ENCODE measurements at regions not wholly inside any gene's neighbourhood (a gene's known extent, or its start where the extent isn't known, plus 50 kb on each side); places are given as distances from the start of the nearest gene placed in this dataset.
"Not testable (repeated sequence)": the region's sequence is repeated elsewhere in the genome, so short reads cannot be mapped to it uniquely, and the experiment has no call there.

DNA sequence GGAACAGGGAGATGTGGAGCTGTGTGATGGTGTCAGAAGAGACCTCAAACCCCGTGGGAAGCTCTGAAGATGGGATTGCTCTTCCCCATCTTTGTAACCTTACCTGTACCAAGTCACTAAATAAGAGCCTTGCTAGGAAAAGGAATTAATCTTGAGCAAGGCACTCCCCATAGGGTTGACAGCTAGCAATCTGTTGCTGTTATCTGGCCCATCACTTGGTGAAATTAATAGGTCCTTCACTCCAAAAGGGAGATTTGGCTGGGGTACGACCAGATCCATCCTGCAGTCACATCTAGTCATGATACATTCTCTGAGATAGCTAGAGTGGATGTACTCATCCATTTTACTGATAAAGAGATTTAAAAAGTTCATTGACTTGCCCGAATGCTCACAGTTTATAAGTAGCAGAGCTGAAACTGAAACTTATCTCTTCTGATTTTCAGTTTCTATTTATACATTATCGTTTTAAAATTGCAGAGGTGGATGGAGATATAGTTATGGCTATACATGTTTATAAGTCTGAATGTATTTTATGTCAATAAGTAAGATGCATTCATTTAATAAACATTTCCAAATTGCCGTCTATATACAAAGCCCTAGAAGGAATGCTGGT lies 299.1 kb upstream of the MCTP2 start:
- DNase-seq = no peak

DNA sequence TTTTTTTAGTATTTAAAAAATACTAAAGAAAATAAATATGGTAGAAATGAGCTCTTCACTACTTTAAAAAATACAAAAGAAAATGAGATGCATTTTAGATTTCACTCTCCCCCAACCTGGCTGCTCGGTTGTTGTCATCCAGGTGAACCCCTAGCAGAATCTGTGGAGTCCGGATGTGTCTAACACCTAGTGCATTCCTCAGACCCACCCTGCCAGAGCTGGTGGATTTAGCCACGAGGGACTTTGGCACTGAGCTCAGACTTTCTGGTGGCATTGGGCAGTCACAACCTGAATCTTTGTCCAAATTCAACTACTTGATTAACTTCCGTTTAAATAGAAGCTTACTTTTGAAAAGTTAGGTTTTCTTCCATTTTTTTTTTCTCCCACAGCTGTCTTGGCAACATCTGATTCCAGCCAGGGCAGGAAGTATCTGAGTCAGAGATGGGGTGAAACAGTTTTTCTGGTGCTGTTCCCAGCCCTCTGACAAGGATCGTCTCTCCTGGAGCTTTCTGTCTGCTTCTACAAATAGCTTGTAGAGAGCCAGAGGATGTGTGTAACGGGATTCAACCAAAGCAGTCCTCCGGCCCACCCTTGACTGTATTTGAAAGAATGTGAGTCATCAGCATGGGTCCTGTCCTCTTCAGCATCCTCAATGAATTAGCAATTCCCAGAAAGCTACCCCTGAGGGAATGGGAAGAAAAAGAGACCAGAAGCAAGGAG lies 301.8 kb upstream of the MCTP2 start:
- no peak for DNase-seq

DNA sequence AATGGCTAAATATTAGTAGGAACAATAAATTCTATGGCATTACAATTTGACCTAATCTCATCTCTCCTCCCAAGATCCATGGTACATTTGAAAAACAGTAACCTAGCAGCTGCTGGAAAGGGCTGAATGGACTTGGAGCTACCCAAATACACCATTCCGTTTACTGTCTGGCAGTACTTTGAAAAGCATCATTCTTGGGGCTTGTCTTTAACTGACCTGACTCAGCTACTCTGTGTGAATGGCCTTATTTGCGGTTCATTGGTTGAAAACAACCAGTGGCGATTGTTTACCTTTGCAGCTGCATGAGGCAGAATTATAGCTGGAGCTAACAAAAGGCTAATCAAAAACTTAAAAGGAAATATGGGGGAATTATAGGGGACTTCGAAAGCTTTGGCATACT lies 311.2 kb upstream of the MCTP2 start:
- no peak for DNase-seq

DNA sequence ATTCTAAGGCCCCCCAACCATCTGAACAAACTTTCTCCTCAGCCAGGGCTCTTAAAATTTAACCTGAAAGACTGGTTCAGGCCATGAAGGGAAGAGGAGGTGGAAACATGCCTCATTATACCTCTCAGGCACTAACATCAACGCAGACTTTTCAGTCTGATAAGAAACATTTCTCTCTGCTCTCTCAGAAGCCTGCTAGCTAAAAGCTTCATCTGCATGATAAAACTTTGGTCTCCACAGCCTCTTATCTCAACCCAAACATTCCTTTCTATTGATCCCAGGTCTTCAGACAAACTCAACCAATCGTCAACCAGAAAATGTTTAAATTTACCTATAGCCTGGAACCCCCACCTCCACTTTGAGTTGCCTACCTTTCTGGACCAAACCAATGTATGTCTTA lies 312.6 kb upstream of the MCTP2 start:
- not testable (repeated sequence) for DNase-seq

DNA sequence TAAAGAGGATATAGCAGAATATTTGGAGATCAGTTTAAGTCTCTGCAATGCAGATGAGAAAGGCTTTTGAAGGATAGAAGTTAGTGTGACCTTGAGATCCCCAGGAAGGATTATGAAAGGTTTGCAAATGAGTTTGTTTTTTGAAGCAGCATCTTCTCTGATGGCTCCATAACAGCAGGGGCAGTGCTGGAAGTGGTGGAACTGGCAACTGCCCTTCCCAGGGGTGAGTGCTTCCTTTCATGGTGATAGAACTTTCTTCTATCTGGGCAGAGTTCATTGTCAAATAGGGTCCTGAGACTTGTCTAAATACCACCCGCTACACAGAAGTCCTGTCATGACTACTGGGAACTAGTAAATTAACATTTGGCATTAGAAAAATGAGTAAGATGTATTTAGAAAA lies 314.2 kb upstream of the MCTP2 start:
- DNase-seq = no peak

DNA sequence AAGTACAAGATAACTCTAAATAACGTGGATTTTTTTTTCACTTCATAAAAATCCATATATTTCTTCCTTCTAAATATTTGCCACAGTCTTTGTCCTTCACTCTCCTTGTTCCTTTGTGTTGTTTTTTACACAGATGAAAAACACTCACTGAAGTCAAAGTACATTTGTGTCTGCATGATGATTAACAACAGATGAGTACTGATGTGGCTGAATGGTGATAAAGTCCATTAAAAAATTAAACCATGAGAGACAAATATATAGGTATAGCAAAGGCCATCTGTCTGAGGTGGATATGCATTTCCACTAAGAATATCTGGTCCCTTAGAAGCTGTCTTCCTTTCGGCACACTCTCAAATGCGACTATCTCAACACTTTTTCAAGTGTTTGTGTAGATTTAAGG lies 317.5 kb upstream of the MCTP2 start:
- no peak for DNase-seq

DNA sequence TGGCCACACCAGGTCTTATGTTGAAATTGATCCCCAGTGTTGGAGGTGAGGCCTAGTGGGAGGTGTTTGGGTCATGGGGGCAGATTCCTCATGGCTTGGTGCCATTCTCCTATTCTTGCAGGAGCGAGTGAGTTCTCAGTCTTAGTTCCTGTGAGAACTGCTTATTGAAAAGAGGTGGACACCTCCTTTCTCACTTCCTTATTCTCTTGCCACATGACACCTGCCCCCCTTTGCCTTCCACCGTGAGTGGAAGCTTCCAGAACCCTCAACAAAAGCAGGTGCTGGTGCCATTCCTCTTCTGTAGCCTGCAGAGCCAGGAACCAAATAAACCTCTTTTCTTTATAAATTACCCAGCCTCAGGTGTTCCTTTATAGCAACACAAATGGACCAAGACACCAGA lies 318.1 kb upstream of the MCTP2 start:
- no peak for DNase-seq

DNA sequence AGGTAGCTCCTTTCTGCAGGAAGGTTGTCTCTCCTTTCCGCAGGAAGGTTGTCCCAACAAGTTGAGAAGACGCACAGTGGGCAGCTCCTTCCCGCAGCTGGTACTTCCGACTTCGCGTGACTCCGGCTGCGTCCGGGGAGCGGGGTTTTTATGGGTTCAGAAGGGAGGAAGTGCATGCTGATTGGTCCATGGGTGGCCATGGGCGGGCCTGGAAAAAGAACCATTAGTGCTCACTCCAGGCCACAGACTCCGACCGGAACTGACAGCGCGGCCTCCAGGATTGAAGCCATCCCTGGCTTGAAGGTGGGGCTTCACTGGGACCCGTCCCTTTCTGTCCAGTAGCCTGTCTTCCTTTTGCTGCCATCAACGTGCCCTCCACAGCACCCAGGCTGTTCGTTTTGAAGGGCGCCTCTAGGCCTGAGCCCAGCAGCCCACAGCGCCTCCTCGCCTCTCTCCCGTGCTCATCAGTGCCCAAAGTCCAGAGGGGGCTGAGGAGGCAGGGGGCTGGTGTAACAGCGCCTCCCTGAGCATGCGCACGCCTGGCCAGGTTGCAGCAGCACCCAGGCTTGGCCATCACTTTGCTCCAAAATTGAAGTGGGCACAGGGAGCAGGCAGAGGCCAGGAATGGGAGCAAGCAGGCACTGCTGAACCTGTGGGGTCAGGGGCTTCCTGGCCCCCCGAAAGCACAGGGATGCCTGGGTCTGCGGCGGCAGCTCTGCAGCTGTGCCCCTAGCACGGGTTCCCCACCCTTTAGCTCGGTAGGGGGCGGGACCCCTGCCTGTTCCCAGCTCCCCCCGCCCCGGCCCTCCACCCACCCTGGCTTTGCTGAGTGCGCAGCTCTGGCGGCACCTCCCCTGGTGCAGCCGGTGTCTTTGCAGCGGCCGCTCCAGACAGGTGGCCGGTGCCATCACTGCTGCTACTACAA lies 330.6 kb upstream of the MCTP2 start:
- no peak for DNase-seq

DNA sequence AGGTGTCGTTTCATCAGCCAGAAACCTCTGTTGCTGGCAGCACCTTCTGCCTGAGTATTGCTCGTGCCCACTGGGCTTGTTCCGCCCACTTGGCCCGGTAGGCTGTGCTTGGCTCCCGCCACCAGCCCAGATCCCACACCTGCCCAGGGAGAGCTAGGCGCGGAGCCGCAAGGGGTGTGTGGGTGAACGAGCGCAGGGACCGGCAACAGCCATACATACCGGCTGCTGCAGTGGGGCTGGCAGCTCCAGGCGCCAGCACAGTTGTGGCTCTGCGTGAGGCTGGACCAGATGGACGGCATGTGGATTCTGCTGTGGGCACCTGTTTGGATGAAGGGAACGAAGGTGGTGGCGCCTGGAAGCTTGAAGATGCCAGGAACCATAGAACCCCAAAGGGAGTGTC lies 331.5 kb upstream of the MCTP2 start:
- DNase-seq = no peak

DNA sequence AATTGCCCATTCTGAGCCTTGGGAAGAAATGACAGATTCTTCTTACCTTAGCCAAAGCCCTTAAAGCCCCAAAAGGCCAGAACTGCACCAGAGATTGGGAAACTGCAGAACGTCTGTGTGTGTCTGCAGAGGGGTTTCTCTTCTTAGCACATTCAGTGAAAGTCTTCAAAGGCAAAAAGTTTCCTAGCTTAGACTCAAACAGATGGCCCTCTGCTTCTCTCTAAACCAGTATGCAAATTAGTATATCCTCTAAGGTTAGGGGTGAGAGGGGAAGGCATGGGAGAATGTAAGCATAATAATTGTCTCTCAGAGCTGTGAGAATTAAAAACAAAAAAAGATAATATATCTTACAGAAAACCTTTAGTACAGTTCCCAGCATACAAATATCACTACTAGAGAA lies 334.0 kb upstream of the MCTP2 start:
- no peak for DNase-seq

DNA sequence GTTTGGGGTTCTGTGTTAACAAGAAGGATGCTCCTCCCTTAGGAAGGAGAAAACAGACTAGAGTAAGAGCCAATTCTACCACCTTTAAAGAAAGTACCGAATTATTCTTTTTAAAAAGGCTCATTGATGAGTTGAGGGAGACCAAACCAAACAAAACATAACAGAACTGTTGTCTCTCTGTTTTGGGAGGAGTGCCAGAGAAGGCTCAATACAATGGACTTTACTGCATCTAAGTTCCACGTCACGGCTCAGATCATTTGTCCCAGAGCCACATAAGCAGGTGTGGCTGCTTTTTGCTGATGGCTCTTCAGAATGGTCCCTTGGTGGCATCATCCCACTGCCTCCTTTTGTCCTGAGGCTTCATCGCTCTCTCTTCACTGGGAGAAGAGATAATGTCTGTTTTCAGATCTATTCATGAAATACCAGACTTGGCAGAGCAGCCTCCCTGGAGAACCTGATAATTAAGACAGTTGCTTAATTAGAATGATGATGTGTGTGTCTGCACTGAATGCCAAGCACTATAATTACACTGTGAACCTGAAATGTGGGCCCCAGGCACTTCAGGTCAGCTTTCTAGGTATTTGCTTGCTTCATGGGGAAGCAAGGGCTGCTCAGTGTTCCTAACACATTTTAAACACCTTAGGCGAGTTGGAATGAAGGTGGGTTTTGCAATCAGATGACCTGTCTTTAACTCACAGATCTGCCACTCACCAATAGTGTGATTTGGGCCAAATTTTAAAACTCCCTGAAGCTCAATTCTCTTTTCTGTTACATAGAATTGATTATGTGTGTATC lies 335.2 kb upstream of the MCTP2 start:
- no peak for DNase-seq

DNA sequence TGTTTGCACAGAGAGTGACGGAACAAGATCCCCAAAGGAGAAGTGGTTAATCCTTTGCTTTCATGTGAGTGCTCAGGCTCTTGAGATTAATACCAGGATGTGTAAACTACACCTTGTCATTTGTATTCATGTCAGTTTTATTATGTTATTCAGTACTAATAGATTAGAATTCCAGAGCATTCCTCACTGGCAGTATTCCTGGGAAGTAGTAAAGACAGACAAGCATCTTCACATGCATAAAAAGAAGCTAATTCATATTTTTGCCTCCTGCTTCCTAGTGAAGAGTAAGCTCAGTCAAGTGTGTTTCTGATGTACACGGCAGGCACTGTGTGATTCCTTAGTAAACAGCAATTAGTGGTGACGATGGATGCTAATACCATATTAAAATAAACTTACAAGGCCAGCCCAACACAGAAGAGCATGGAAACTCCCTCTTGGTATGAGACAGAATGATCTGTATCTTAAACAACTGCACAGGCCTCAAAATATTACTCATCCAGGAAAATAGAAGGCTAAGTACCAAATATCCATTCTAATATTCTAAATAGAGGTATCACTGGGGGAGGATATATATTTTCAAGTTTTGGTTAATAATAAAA lies 336.8 kb upstream of the MCTP2 start:
- DNase-seq = no peak

DNA sequence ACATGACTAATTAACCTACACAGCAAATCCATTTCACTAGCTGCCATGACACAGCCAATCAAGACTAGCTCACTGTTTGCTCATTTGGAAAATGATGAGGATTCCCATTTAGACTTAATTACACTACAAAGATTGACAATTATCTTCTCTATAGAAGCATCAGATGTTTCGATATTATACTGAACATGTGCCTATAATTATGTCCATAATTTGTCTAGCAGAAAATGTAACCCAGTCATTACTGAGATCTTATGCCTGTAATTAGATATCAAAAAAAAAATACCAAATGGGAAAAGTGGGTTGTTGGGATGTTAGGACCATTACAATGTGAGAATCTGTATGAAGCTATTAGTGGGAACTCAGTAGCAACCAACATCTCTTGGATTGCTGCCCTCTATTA lies 344.2 kb upstream of the MCTP2 start:
- no peak for DNase-seq

DNA sequence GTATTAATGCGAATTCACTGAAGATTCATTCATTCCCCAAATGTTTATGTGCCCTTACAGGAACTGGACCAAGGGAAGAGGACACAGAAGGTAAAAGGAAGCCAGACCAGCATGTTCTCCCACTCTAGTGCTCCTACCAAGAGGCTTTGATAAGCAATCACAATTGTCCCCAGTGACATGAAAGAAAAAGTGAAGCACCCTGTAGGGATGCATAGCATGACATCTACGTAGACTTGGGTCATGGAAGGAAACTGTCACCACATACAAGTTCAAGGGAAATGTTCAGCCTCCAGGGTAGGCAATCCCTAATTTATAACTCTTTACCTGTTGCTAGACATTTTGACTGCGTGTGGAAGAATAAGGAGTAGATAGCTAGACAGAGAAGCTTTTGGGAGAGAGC lies 348.6 kb upstream of the MCTP2 start:
- DNase-seq = no peak

DNA sequence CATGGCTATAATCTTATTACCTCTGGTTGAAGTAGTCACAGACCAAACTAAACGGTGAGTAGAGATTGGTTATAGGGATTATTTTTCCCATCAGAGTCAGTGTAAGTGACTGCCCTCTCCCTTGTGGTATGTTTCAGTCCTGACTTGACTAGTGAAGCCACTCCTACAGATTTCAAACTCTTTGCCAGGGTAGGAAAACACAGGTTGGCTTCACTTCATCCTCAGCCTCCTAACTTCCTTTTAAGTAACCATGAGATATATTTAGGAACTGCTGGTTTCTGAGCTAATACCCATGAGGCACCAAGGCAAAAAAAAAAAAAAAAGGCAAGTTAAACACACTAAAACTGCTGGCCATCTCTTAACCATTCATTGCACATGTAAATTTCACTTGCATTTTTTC lies 349.2 kb upstream of the MCTP2 start:
- no peak for DNase-seq

DNA sequence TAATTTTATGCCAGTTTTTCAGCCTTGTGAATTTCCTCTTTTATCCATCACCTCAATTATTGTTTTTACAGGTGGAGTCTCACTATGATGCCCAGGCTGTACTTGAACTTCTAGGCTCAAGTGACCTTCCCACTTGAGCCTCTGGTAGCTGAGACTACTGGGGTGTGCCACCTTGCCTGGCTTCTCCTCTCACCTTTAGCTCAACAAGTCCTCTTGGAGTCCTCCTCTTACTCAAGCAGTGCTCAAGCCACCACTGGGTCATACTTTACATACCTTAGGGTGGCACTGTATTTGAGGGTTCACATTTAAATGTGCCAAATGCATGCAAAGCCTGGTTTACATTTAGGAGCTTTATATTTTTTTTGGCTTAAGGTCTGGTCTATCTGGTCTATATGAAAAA lies 350.1 kb upstream of the MCTP2 start:
- no peak for DNase-seq

DNA sequence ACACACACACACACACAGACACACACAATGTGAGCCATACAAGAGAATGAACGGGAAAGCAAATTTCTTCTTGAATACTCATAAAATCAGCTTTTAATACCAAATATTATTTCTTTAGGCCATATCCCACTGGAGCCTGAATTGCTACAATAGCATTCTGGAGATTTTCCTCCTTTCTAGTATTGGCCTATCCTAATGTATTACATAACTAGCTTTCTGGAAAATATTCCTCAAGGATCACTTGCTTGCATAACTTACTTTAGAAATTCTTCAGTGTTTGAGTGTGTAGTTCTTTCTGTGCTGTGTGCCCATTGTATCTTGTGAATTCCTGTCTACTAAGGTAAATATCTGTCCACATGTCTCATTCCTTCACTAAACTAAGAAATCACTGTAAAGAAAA lies 351.0 kb upstream of the MCTP2 start:
- DNase-seq = no peak

DNA sequence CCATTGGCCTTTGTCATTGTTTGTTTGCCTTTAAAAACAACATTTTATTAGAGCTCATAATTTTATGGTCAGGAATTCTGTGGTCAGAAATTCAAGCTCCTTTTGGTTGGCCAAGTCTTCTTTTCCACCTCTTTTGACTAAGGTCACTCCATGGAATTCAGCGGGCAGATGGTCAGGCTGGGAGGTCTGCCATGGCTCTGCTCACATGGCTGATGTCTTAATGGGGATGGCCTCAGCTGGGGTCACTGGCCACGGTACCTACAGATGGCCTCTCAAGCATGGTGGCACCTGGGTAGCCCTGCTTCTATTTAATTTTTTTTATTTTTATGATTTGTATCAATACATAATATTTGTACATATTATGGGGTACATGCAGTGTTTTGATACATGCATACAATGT lies 360.8 kb upstream of the MCTP2 start:
- no peak for DNase-seq

DNA sequence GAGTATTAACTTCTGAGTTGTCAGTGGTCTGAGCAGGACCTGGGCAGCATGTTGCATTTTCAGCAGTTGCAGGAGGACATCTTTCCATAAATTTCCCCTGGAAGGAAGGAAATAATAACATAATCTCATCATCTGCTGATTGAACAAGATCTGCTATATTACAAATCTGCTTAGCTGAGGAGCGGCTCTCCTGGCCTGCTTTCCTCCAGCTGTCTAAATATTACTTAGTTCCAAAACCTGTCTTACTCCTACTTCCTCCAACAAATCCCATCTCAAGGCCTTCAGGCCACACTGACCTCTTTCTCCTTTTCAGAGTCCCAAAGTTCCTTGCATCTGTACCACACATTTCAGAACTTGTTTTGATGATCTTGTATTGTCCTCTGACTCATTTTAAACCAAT lies 364.4 kb upstream of the MCTP2 start:
- DNase-seq = no peak

DNA sequence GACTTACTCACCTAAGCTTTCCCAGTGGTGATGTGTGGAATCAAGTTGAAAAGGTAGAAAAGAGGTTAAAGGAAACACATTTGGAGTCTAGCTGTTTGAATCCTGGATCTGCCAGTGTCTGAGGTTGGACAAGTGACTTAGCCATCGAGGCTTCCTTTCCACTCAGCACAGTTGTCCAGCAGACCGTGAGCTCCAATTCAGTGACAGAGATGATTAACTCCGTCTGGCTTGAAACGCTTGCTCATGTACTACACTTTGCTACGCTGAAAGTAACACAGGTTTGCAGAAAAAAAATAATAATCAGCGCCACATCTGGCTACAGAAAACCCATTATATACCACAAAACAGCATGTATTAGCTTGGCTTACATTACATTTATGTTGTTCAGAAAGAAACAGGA lies 364.9 kb upstream of the MCTP2 start:
- DNase-seq = no peak

DNA sequence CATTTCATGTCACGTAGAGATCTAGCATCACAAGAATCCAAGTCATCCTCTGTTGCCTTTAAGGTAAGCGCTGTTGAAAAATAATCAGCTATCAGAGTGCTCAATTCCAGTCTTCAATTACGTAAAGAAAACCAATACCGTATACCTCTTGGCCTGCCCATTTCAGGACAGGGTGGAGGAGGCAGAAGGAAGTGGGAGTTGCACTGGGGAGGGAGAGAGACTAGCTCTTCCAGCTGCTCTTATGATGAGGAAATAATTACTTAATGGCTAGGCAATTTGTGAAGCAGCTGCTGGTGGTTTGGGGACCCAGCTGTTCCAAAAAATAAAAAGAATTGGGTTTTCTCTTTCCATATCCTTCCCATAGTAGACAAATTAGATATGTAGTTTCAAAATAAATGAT lies 365.8 kb upstream of the MCTP2 start:
- DNase-seq = no peak

DNA sequence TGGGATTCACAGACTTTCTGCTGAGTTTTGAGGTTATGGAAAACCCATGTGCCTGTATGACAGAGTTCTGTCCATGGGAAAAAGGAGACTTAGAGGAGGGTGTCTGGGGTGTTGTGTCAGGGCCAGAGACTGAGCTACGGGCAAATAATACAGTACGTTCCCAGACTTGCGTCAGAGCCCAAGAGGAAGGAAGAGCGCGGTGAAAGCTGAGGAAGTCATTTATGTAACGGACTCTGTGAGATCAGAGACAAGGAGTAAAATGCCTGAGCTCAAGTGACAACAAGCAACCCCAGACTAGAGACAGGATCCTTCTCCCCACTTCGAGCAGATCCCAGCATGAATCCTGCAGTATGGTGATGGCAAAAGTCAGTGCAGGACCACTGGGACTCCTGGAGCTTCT lies 368.6 kb upstream of the MCTP2 start:
- DNase-seq = no peak

Data from CD4-positive, alpha-beta T cell treated with Interleukin-17A for 4 hours (primary cell).